NCI-H146 (cell line): ENCODE measurements at regions not wholly inside any gene's neighbourhood (a gene's known extent, or its start where the extent isn't known, plus 50 kb on each side); places are given as distances from the start of the nearest gene placed in this dataset.

Experiments used
- DNase-seq: peaks from one replicate; lab custom pipeline; 2025; lab: John Stamatoyannopoulos, UW

- no peak for DNase-seq
Measured at GRCh38 chr2:67709835-67710234, 312.7 kb downstream of the ETAA1 start.

GRCh38 chr2:67712484-67712883 is 315.4 kb downstream of the ETAA1 start:
- no peak for DNase-seq

- DNase-seq: no peak
Measured at GRCh38 chr2:67713376-67713775, 316.2 kb downstream of the ETAA1 start.

- DNase-seq: no peak
Measured at GRCh38 chr2:67716895-67717396, 319.8 kb downstream of the ETAA1 start.

GRCh38 chr2:67717692-67718091 is 320.6 kb downstream of the ETAA1 start:
- no peak for DNase-seq

GRCh38 chr2:67719351-67719750 is 322.2 kb downstream of the ETAA1 start:
- DNase-seq: no peak

GRCh38 chr2:67721516-67721915 is 324.4 kb downstream of the ETAA1 start:
- no peak for DNase-seq

GRCh38 chr2:67724261-67724660 is 327.1 kb downstream of the ETAA1 start:
- DNase-seq: no peak

- DNase-seq: no peak
Measured at GRCh38 chr2:67725731-67726130, 328.6 kb downstream of the ETAA1 start.

- no peak for DNase-seq
Measured at GRCh38 chr2:67726416-67726815, 329.3 kb downstream of the ETAA1 start.

- DNase-seq: no peak
Measured at GRCh38 chr2:67727131-67727530, 330.0 kb downstream of the ETAA1 start.

GRCh38 chr2:67727623-67728022 is 330.5 kb downstream of the ETAA1 start:
- no peak for DNase-seq

GRCh38 chr2:67729474-67729873 is 332.3 kb downstream of the ETAA1 start:
- DNase-seq: no peak

- DNase-seq: peak; percentile 5
Measured at GRCh38 chr2:67733517-67733916, 329.3 kb downstream of the C1D start.

GRCh38 chr2:67752199-67752598 is 310.6 kb downstream of the C1D start:
- no peak for DNase-seq

- no peak for DNase-seq
Measured at GRCh38 chr2:67752969-67753368, 309.8 kb downstream of the C1D start.

GRCh38 chr2:67755156-67755882 is 307.5 kb downstream of the C1D start:
- no peak for DNase-seq

- no peak for DNase-seq
Measured at GRCh38 chr2:67760995-67761394, 301.8 kb downstream of the C1D start.

- DNase-seq: no peak
Measured at GRCh38 chr2:67771380-67771779, 291.4 kb downstream of the C1D start.

GRCh38 chr2:67772216-67773170 is 290.3 kb downstream of the C1D start:
- no peak for DNase-seq

GRCh38 chr2:67773851-67774250 is 289.0 kb downstream of the C1D start:
- no peak for DNase-seq

- no peak for DNase-seq
Measured at GRCh38 chr2:67776276-67776675, 286.5 kb downstream of the C1D start.

GRCh38 chr2:67777010-67777409 is 285.8 kb downstream of the C1D start:
- DNase-seq: no peak
